GM12891 (cell line): ENCODE measurements at regions not wholly inside any gene's neighbourhood (a gene's known extent, or its start where the extent isn't known, plus 50 kb on each side); places are given as distances from the start of the nearest gene placed in this dataset.

ENCODE experiments used
- POLR2A ChIP-seq: IDR thresholded peaks from 2 replicates; pipeline ENCODE4 v1.6.1; 2011; ENCODE audit warnings: low read depth, low read length, control low read depth
- TAF1 ChIP-seq: IDR thresholded peaks from 2 replicates; pipeline ENCODE4 v1.6.1; 2011; ENCODE audit warnings: low read depth, low read length, control low read depth

- TF ChIP-seq TAF1 (no peak), POLR2A (no peak)
Measured at GRCh38 chr3:124607163-124607562, 123.1 kb upstream of the UMPS start.
